Ishikawa (cell line): ENCODE measurements at regions not wholly inside any gene's neighbourhood (a gene's known extent, or its start where the extent isn't known, plus 50 kb on each side); places are given as distances from the start of the nearest gene placed in this dataset.

Source experiments
- CEBPB ChIP-seq: IDR thresholded peaks from 2 replicates; pipeline ENCODE4 v1.6.1; 2012
- CREB1 ChIP-seq: IDR thresholded peaks from 2 replicates; pipeline ENCODE4 v1.6.1; 2012; ENCODE audit warnings: low read depth
- EGR1 ChIP-seq: IDR thresholded peaks from 2 replicates; pipeline ENCODE4 v1.6.1; 2012
- EP300 ChIP-seq: IDR thresholded peaks from 2 replicates; pipeline ENCODE4 v1.6.1; 2012; ENCODE audit warnings: borderline replicate concordance
- FOXM1 ChIP-seq: IDR thresholded peaks from 2 replicates; pipeline ENCODE4 v1.6.1; 2012; ENCODE audit warnings: low read depth, borderline replicate concordance
- MAX ChIP-seq: IDR thresholded peaks from 2 replicates; pipeline ENCODE4 v1.6.1; 2012
- NFIC ChIP-seq: IDR thresholded peaks from 2 replicates; pipeline ENCODE4 v1.6.1; 2012
- RAD21 ChIP-seq: IDR thresholded peaks from 2 replicates; pipeline ENCODE4 v1.6.1; 2012; ENCODE audit warnings: low read depth
- REST ChIP-seq: IDR thresholded peaks from 2 replicates; pipeline ENCODE4 v1.6.1; 2012; ENCODE audit warnings: low read depth, mild to moderate bottlenecking
- TAF1 ChIP-seq: IDR thresholded peaks from 2 replicates; pipeline ENCODE4 v1.6.1; 2012; ENCODE audit warnings: low read depth, mild to moderate bottlenecking
- TCF12 ChIP-seq: IDR thresholded peaks from 2 replicates; pipeline ENCODE4 v1.6.1; 2012; ENCODE audit warnings: low read depth
- TEAD4 ChIP-seq: IDR thresholded peaks from 2 replicates; pipeline ENCODE4 v1.6.1; 2012
- USF1 ChIP-seq: IDR thresholded peaks from 2 replicates; pipeline ENCODE4 v1.6.1; 2012
- YY1 ChIP-seq: IDR thresholded peaks from 2 replicates; pipeline ENCODE4 v1.6.1; 2012; ENCODE audit warnings: low read depth
- ZBTB7A ChIP-seq: IDR thresholded peaks from 2 replicates; pipeline ENCODE4 v1.6.1; 2012; ENCODE audit warnings: low read depth

- TF ChIP-seq MAX (no peak), EGR1 (no peak), CREB1 (no peak), TCF12 (no peak), NFIC (no peak), YY1 (no peak), CEBPB (no peak), TEAD4 (no peak), REST (no peak), ZBTB7A (no peak), EP300 (no peak), RAD21 (no peak), TAF1 (no peak), USF1 (no peak), FOXM1 (no peak)
Observed at GRCh38 chrX:40502688-40503087, 78.1 kb upstream of the ATP6AP2 start.

GRCh38 chrX:40501164-40501855, 79.5 kb upstream of the ATP6AP2 start:
- TF ChIP-seq YY1 (no peak), NFIC (no peak), TEAD4 (no peak), TCF12 (no peak), FOXM1 (no peak), USF1 (no peak), MAX (no peak)

- TF ChIP-seq EP300 (no peak), TAF1 (no peak), CEBPB (no peak), NFIC (no peak), TCF12 (no peak), USF1 (no peak), TEAD4 (no peak), CREB1 (no peak), REST (no peak), FOXM1 (no peak), EGR1 (no peak), RAD21 (no peak)
Observed at GRCh38 chrX:40496728-40497127, 84.0 kb upstream of the ATP6AP2 start.

GRCh38 chrX:40495659-40496058, 85.1 kb upstream of the ATP6AP2 start:
- TF ChIP-seq EP300, result no peak
- no peak for TF ChIP-seq REST
- TF ChIP-seq ZBTB7A, result no peak
- TF ChIP-seq TEAD4, result no peak
- TF ChIP-seq RAD21, result no peak
- TF ChIP-seq EGR1, result no peak
- no peak for TF ChIP-seq FOXM1
- TF ChIP-seq USF1, result no peak
- no peak for TF ChIP-seq YY1
- TF ChIP-seq CREB1, result no peak
- TF ChIP-seq CEBPB, result no peak
- no peak for TF ChIP-seq TCF12
- no peak for TF ChIP-seq TAF1
- no peak for TF ChIP-seq NFIC
- TF ChIP-seq MAX, result no peak
